ENCODE measurements at regions not wholly inside any gene's neighbourhood (a gene's known extent, or its start where the extent isn't known, plus 50 kb on each side); places are given as distances from the start of the nearest gene placed in this dataset.
"Not testable (repeated sequence)": the region's sequence is repeated elsewhere in the genome, so short reads cannot be mapped to it uniquely, and the experiment has no call there.

DNA sequence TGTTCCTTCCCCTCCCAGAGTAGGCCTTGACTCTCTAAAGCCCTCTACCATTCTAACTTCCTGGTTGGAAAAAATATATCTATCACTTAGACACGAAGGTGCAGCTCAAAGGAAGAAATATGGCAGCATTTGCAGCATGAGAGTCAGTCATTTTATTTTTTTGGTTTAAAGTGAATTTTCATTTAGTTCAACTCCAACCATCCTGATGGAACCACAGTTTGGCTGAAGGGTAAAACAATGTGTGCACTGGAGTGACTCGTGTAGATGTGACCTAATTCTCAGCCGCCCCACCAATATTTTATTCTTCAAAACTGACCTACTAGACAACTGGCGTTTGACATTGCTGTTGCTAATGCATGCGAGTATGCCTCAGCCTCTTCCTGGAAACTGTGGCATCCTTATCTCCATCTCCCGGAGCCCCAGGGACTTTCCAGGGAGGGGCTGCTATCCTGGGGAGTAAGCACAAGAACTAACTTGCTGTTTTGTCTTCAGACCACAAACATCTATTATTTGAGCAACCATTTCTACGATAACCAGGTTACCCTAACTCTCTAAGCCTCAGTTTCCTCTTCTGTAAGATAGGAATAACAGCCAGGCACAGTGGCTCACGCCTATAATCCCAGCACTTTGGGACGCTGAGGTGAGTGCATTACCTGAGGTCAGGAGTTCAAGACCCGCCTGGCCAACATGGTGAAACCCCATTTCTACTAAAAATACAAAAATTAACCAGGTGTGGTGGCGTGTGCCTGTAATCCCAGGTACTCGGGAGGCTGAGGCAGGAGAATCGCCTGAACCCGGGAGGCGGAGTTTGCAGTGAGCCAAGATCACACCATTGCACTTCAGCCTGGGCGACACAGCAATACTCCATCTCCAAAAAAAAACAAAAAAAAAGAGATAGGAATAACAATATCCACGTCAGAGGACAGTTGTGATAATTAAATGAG, 148.7 kb upstream of the JARID2 start:
- no peak for DNase-seq

- no peak for DNase-seq
Measured at GRCh38 chr6:15101130-15101529, 144.7 kb upstream of the JARID2 start.

DNA sequence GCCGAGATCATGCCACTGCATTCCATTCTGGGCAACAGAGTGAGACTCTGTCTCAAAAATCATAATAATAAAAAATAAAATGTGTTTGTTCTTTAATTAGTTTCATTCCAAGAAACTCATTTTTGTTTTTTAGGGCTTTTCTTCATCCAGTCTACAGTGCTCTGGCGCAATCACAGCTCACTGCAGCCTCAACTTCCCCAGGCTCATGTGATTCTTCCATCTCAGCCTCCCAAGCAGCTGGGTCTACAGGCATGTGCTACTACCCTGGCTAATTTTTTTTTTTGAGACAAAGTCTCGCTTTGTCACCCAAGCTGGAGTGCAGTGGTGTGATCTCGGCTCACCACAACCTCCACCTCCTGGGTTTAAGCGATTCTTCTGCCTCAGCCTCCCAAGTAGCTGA, 143.6 kb upstream of the JARID2 start:
- DNase-seq = no peak

DNA sequence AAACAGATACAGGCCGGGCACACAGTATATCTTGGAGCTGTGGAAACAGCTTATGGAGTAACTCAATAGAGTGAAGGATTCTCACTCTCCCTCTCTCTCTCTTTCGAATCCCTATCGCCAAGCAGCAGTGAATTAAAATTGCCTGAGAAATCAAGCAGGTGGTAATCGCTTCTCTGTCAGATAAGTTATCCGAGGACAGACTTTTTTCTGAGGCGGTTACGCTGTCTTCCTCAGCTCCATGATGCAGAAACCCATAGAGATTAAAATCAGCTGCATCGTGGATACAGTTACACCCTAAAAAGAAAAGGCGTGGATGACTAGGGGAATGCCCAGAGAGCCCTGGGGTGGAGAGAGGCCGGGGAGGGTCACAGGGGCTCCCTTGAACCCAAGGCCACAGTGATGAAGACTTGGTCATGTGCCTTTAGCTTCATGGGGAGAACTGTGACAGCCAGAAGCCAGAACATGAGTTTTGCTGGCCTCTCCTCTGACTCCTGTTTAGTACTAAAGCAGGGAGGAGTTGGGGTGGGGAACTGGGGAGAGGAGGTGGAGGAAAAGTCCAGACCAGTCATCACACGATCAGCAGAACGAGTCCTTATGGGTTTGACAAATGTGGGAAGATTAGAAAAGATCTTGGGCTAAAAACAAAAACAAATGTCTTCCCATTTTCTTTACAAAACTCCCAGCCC, 138.8 kb upstream of the JARID2 start:
- DNase-seq = no peak

- DNase-seq = no peak
Measured at GRCh38 chr6:15107644-15108382, 138.1 kb upstream of the JARID2 start.

- no peak for DNase-seq
Measured at GRCh38 chr6:15108383-15108715, 137.5 kb upstream of the JARID2 start.

- no peak for DNase-seq
Measured at GRCh38 chr6:15109338-15110090, 136.4 kb upstream of the JARID2 start.

DNA sequence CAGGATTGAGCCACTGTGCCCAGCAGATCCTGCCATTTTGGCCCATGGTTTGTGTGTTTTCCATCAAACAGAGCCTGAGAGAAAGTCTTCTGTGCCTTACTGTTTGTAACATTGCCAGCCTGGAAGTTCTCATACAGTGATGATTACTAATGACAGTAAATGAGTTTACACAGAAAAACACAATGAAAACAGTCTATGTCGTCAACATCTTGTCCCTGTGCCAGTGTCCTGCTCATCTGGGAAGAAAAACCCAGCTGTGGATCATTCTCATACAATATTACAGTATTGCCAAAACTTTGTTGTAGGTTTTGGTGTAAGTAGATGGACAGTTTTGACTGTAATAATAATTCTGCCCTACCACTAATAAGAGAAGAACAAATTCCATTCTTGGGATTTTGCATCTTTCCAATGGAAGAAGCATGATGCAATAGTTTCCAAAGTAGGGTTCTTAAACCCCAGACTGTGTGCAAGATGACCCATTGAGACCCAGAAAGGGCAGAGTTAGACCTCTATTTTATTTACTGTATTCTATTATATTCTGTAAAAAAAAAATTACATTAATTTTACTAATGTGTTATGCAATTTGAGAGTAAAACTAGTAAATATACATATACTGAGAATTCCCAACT, 135.0 kb upstream of the JARID2 start:
- no peak for DNase-seq

- DNase-seq = not testable (repeated sequence)
Measured at GRCh38 chr6:15111576-15111975, 134.3 kb upstream of the JARID2 start.

DNA sequence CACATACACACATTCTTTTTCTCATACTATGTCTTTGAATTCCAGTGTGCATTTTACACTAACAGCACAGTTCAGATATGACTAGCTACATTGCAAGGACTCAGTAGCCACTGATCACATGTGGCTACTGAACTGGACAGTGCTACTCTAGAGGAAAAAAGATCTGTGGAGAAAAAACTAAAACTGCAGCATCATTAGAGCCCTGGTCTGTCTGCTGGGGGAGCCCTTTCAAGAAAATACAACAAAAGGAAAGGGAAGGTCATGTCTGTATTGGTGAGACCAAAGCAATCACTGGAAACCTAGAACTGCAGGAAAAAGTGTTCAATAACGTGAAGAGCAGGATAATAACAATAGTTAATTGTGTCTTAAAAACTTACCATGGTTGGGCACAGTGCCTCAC, 132.3 kb upstream of the JARID2 start:
- DNase-seq = no peak

- DNase-seq = no peak
Measured at GRCh38 chr6:15114061-15114460, 131.8 kb upstream of the JARID2 start.

DNA sequence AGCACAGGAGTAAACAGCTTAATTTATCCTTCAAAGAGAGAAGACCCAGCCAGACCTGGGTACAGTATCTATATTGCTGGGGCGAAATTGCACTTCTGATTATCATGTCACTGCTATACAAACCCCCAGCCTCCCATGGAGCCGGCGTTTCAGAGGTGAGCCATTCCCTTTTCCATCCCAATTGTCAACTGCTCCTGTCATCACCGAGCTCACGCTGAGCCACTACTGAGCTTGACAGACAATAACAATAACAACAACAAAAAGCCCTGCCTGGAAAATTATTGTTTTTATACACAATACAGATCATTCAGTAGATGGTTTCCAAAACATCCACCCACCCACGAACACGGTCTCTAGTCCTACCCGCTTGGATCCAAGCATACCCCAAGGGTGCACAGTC, 129.0 kb upstream of the JARID2 start:
- DNase-seq = no peak

- no peak for DNase-seq
Measured at GRCh38 chr6:15121443-15121842, 124.4 kb upstream of the JARID2 start.

DNA sequence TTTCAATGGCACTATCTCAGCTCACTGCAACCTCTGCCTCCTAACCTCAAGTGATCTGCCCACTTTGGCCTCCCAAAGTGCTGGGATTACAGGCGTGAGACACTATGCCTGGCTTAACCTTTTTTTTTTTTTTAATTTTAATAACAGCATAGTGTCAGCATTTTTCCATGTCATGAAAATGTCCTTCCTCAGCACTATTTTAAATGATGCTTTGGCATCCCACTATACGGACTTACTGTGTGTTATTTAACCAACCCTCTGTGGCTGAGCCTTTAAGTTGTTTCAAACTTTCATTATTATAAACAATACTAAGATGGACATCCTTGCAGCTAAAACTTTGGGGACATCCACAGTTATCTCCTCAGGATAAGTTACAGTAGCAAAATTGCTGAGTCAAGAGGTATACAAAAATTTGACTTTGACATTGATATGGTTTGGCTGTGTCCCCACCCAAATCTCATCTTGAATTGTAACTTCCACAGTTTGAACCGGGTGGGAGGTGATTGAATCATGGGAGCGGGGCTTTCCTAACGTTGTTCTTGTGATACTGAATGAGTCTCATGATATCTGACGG, 123.8 kb upstream of the JARID2 start:
- DNase-seq = no peak

- DNase-seq = no peak
Measured at GRCh38 chr6:15129887-15130286, 116.0 kb upstream of the JARID2 start.

GRCh38 chr6:15131234-15131633, 114.6 kb upstream of the JARID2 start:
- DNase-seq = no peak

- DNase-seq = peak; percentile 97
Measured at GRCh38 chr6:15131651-15132061, 114.2 kb upstream of the JARID2 start.

- no peak for DNase-seq
Measured at GRCh38 chr6:15132167-15132566, 113.7 kb upstream of the JARID2 start.

DNA sequence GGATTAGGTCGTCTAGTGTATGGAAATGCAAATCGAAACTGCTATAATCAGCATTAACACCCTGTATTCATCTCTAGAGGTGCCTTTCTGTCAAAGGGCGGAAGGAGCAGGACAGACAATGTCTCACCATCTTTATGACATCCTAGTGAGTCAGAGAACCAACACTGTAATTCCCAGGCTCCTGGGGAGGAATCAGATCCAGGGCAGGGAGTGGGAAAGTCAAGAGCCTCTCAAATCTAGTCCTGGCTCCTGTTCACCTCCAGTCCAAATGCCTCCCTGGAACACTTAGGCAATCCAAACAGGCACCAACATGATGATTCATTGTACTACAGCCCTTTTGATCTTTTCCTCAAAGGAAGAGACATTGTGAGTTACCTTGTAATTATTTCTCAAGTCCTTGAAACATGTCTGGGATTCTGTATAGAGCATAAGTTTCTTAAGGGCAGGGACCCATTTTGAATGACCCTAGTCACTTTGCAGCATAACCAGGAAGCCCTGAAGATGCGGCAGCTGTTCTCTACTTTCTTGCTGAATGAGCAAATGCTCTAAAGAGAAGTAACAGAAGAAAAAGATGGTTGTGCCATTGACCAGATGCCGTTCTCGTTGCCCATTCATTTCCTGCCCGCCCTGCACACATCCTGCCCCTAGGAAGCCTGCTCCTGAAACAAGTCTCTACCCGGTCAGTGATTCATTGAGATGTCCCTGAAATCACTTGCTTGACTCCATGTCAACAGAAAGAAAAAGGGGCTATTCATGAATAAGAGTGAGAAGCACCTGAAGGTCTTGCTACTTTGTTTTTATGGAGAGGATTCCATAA, 112.8 kb upstream of the JARID2 start:
- peak; percentile 35 for DNase-seq

DNA sequence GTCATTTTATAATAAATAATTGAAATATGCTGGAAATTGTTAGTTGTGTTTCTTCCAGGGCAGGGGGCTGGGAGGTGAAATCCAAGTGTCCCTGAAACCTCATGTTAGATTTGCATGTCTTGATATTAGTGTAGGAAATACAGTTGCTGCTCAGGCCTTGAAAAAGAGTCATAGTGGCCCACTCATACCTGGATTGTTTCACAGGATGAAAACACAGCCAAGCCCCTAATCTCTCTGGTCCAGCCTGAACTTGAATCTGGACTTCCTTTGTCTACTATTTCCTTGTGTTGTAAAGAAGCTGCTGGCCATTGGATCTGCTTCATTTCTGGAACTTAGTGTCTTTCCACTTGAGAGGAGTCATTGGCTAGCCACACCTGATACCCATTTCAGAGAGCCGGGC, 108.8 kb upstream of the JARID2 start:
- no peak for DNase-seq

DNA sequence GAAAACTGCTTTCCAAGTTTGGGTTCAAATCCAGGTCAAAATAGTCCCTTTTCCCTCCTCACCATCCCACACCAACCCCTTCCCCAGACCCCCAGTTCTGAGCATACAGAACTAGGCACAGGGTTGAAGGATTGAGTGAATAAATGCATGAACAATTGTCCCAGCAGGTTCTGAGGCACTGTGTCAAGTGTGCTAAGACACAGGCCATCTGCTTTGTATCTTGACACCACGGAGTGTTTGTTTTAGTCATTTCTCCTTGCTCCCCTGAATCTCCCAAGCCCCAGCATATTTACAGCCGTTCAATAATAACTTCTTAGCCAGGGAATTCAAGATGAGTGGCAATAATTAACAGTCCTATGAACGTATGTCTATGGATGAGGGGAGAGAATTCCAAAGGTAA, 102.8 kb upstream of the JARID2 start:
- DNase-seq = no peak
